ENCODE measurements at regions not wholly inside any gene's neighbourhood (a gene's known extent, or its start where the extent isn't known, plus 50 kb on each side); places are given as distances from the start of the nearest gene placed in this dataset.

GRCh38 chr2:144830543-144830942 is 310.6 kb upstream of the ZEB2 start:
- H3K18ac ChIP-seq (ENCODE audit: low read depth in 1 of 2, low read length in 2 of 2): no peak overlapping the region
- H3K4me1 ChIP-seq (ENCODE audit: control insufficient read depth, insufficient read depth, low read depth, low read length): peaks cover 2% of the 10 kb centered on the region
- H2BK12ac ChIP-seq (ENCODE audit: low read length in 2 of 2): no peak overlapping the region
- no peak overlapping the region for H2BK120ac ChIP-seq (ENCODE audit: low read depth, low read length)
- no peak overlapping the region for H3K27ac ChIP-seq (ENCODE audit: low read length, poor library complexity, severe bottlenecking)
- no peak overlapping the region for H2AK5ac ChIP-seq (ENCODE audit: low read length, severe bottlenecking)
- H3K9me3 ChIP-seq (ENCODE audit: control insufficient read depth, low read length): no peaks in the 10 kb centered on the region
- H4K8ac ChIP-seq (ENCODE audit: low read length): no peak overlapping the region
- no peak overlapping the region for H3K4me2 ChIP-seq (ENCODE audit: low read length, poor library complexity, severe bottlenecking)
- H3K79me1 ChIP-seq (replicated peaks; ENCODE audit: low read length, poor library complexity, severe bottlenecking): no peaks in the 10 kb centered on the region
- no peaks in the 10 kb centered on the region for H3K36me3 ChIP-seq (ENCODE audit: control insufficient read depth in 1 of 2, insufficient read depth in 2 of 2, low read depth in 1 of 2, low read length in 2 of 2)
- WGBS: 21% methylated on average over 2 of the region's 3 CpGs
- H3K9ac ChIP-seq (ENCODE audit: low read length): no peak overlapping the region
- H3K27me3 ChIP-seq (ENCODE audit: control insufficient read depth in 1 of 2, insufficient read depth in 1 of 2, low read length in 2 of 2): no peaks in the 10 kb centered on the region
- H3K4me3 ChIP-seq (ENCODE audit: insufficient read depth in 1 of 2, low read depth in 1 of 2, low read length in 2 of 2): no peak overlapping the region
- no peak overlapping the region for H2BK15ac ChIP-seq (ENCODE audit: low read depth, poor library complexity, severe bottlenecking)
- no peak overlapping the region for H2BK5ac ChIP-seq (ENCODE audit: low read depth, low read length, poor library complexity, severe bottlenecking)
- peak; percentile 40 for DNase-seq
- H2AFZ ChIP-seq (ENCODE audit: low read depth, low read length): no peak overlapping the region
- no peak overlapping the region for H3K14ac ChIP-seq (ENCODE audit: low read length in 2 of 2)
- H4K91ac ChIP-seq (ENCODE audit: low read length): no peak overlapping the region
- H3K23ac ChIP-seq (ENCODE audit: low read length in 2 of 2): no peak overlapping the region
- H3K4ac ChIP-seq (ENCODE audit: low read depth in 1 of 2, low read length in 2 of 2): no peak overlapping the region

- H3K36me3 ChIP-seq (ENCODE audit: control insufficient read depth in 1 of 2, insufficient read depth in 2 of 2, low read depth in 1 of 2, low read length in 2 of 2): no peaks in the 10 kb centered on the region
- H2AFZ ChIP-seq (ENCODE audit: low read depth, low read length): no peak overlapping the region
- no peak overlapping the region for H2AK5ac ChIP-seq (ENCODE audit: low read length, severe bottlenecking)
- H3K4me2 ChIP-seq (ENCODE audit: low read length, poor library complexity, severe bottlenecking): no peak overlapping the region
- no peak overlapping the region for H3K27ac ChIP-seq (ENCODE audit: low read length, poor library complexity, severe bottlenecking)
- no peak overlapping the region for H2BK12ac ChIP-seq (ENCODE audit: low read length in 2 of 2)
- 97% methylated on average over 2 of the region's 2 CpGs for WGBS
- no peaks in the 10 kb centered on the region for H3K4me1 ChIP-seq (ENCODE audit: control insufficient read depth, insufficient read depth, low read depth, low read length)
- no peak overlapping the region for H2BK15ac ChIP-seq (ENCODE audit: low read depth, poor library complexity, severe bottlenecking)
- H3K23ac ChIP-seq (ENCODE audit: low read length in 2 of 2): no peak overlapping the region
- H3K79me1 ChIP-seq (replicated peaks; ENCODE audit: low read length, poor library complexity, severe bottlenecking): no peaks in the 10 kb centered on the region
- no peak overlapping the region for H3K18ac ChIP-seq (ENCODE audit: low read depth in 1 of 2, low read length in 2 of 2)
- no peaks in the 10 kb centered on the region for H3K27me3 ChIP-seq (ENCODE audit: control insufficient read depth in 1 of 2, insufficient read depth in 1 of 2, low read length in 2 of 2)
- no peak overlapping the region for H3K4me3 ChIP-seq (ENCODE audit: insufficient read depth in 1 of 2, low read depth in 1 of 2, low read length in 2 of 2)
- no peak overlapping the region for H4K91ac ChIP-seq (ENCODE audit: low read length)
- no peaks in the 10 kb centered on the region for H3K9me3 ChIP-seq (ENCODE audit: control insufficient read depth, low read length)
- DNase-seq: no peak
- H3K9ac ChIP-seq (ENCODE audit: low read length): no peak overlapping the region
- no peak overlapping the region for H3K4ac ChIP-seq (ENCODE audit: low read depth in 1 of 2, low read length in 2 of 2)
- H2BK120ac ChIP-seq (ENCODE audit: low read depth, low read length): no peak overlapping the region
- H3K14ac ChIP-seq (ENCODE audit: low read length in 2 of 2): no peak overlapping the region
- H4K8ac ChIP-seq (ENCODE audit: low read length): no peak overlapping the region
- H2BK5ac ChIP-seq (ENCODE audit: low read depth, low read length, poor library complexity, severe bottlenecking): no peak overlapping the region
Observed at GRCh38 chr2:144827404-144827803, 307.5 kb upstream of the ZEB2 start.

- Histone ChIP-seq H3K14ac (ENCODE audit: low read length in 2 of 2) (no peak overlapping the region), H3K18ac (ENCODE audit: low read depth in 1 of 2, low read length in 2 of 2) (no peak overlapping the region), H3K79me1 (replicated peaks; ENCODE audit: low read length, poor library complexity, severe bottlenecking) (no peaks in the 10 kb centered on the region), H2BK12ac (ENCODE audit: low read length in 2 of 2) (no peak overlapping the region), H2BK120ac (ENCODE audit: low read depth, low read length) (no peak overlapping the region), H2AFZ (ENCODE audit: low read depth, low read length) (no peak overlapping the region), H3K4me2 (ENCODE audit: low read length, poor library complexity, severe bottlenecking) (no peak overlapping the region), H4K8ac (ENCODE audit: low read length) (no peak overlapping the region), H3K4ac (ENCODE audit: low read depth in 1 of 2, low read length in 2 of 2) (no peak overlapping the region), H3K4me1 (ENCODE audit: control insufficient read depth, insufficient read depth, low read depth, low read length) (no peaks in the 10 kb centered on the region), H3K27ac (ENCODE audit: low read length, poor library complexity, severe bottlenecking) (no peak overlapping the region), H3K9me3 (ENCODE audit: control insufficient read depth, low read length) (peaks cover 12% of the 10 kb centered on the region), H3K4me3 (ENCODE audit: insufficient read depth in 1 of 2, low read depth in 1 of 2, low read length in 2 of 2) (no peak overlapping the region), H4K91ac (ENCODE audit: low read length) (no peak overlapping the region), H3K36me3 (ENCODE audit: control insufficient read depth in 1 of 2, insufficient read depth in 2 of 2, low read depth in 1 of 2, low read length in 2 of 2) (no peaks in the 10 kb centered on the region), H3K9ac (ENCODE audit: low read length) (no peak overlapping the region), H2AK5ac (ENCODE audit: low read length, severe bottlenecking) (no peak overlapping the region), H2BK5ac (ENCODE audit: low read depth, low read length, poor library complexity, severe bottlenecking) (no peak overlapping the region), H2BK15ac (ENCODE audit: low read depth, poor library complexity, severe bottlenecking) (no peak overlapping the region), H3K23ac (ENCODE audit: low read length in 2 of 2) (no peak overlapping the region), H3K27me3 (ENCODE audit: control insufficient read depth in 1 of 2, insufficient read depth in 1 of 2, low read length in 2 of 2) (no peaks in the 10 kb centered on the region)
- WGBS: 76% methylated on average over 2 of the region's 2 CpGs
- no peak for DNase-seq
Observed at GRCh38 chr2:144826105-144826504, 306.2 kb upstream of the ZEB2 start.

GRCh38 chr2:144825331-144826020 is 305.6 kb upstream of the ZEB2 start:
- WGBS: 100% methylated on average over 1 of the region's 3 CpGs
- no peaks in the 10 kb centered on the region for H3K4me1 ChIP-seq (ENCODE audit: control insufficient read depth, insufficient read depth, low read depth, low read length)
- no peak overlapping the region for H2BK5ac ChIP-seq (ENCODE audit: low read depth, low read length, poor library complexity, severe bottlenecking)
- no peak overlapping the region for H3K18ac ChIP-seq (ENCODE audit: low read depth in 1 of 2, low read length in 2 of 2)
- no peak overlapping the region for H3K27ac ChIP-seq (ENCODE audit: low read length, poor library complexity, severe bottlenecking)
- H2AK5ac ChIP-seq (ENCODE audit: low read length, severe bottlenecking): no peak overlapping the region
- DNase-seq: no peak
- no peak overlapping the region for H2AFZ ChIP-seq (ENCODE audit: low read depth, low read length)
- H3K27me3 ChIP-seq (ENCODE audit: control insufficient read depth in 1 of 2, insufficient read depth in 1 of 2, low read length in 2 of 2): no peaks in the 10 kb centered on the region
- H3K14ac ChIP-seq (ENCODE audit: low read length in 2 of 2): no peak overlapping the region
- H4K91ac ChIP-seq (ENCODE audit: low read length): no peak overlapping the region
- H3K23ac ChIP-seq (ENCODE audit: low read length in 2 of 2): no peak overlapping the region
- H3K36me3 ChIP-seq (ENCODE audit: control insufficient read depth in 1 of 2, insufficient read depth in 2 of 2, low read depth in 1 of 2, low read length in 2 of 2): no peaks in the 10 kb centered on the region
- H2BK120ac ChIP-seq (ENCODE audit: low read depth, low read length): no peak overlapping the region
- no peak overlapping the region for H3K9ac ChIP-seq (ENCODE audit: low read length)
- no peak overlapping the region for H3K4me3 ChIP-seq (ENCODE audit: insufficient read depth in 1 of 2, low read depth in 1 of 2, low read length in 2 of 2)
- H3K79me1 ChIP-seq (replicated peaks; ENCODE audit: low read length, poor library complexity, severe bottlenecking): no peaks in the 10 kb centered on the region
- no peak overlapping the region for H3K4me2 ChIP-seq (ENCODE audit: low read length, poor library complexity, severe bottlenecking)
- H2BK15ac ChIP-seq (ENCODE audit: low read depth, poor library complexity, severe bottlenecking): no peak overlapping the region
- H3K4ac ChIP-seq (ENCODE audit: low read depth in 1 of 2, low read length in 2 of 2): no peak overlapping the region
- no peak overlapping the region for H2BK12ac ChIP-seq (ENCODE audit: low read length in 2 of 2)
- peaks cover 17% of the 10 kb centered on the region for H3K9me3 ChIP-seq (ENCODE audit: control insufficient read depth, low read length)
- no peak overlapping the region for H4K8ac ChIP-seq (ENCODE audit: low read length)
